ENCODE measurements at regions not wholly inside any gene's neighbourhood (a gene's known extent, or its start where the extent isn't known, plus 50 kb on each side); places are given as distances from the start of the nearest gene placed in this dataset.

- TF ChIP-seq CTCF (IDR thresholded peaks at IDR 0.05; ENCODE audit: low read depth, low read length, missing input control) (no peak), RXRA (IDR thresholded peaks at IDR 0.05) (no peak)
These were observed 133.5 kb upstream of the MAP3K7 start (continued) for GRCh38 chr6:90720404-90720803.

GRCh38 chr6:90719321-90720195 lies 132.7 kb upstream of the MAP3K7 start:
- Histone ChIP-seq H3K4me3 (ENCODE audit: low read depth in 1 of 3, low read length in 3 of 3) (no peak overlapping the region), H3K4me1 (ENCODE audit: control insufficient read depth in 4 of 4, insufficient read depth in 4 of 4, low read length in 3 of 4) (no peaks in the 10 kb centered on the region), H3K27me3 (ENCODE audit: control insufficient read depth in 4 of 4, insufficient read depth in 4 of 4, low read length in 3 of 4) (peaks cover 0 to 6% (median 0%) of the 10 kb centered on the region in 4 donors), H3K9ac (ENCODE audit: low read depth in 1 of 2, low read length in 2 of 2) (no peak overlapping the region), H3K27ac (ENCODE audit: low read depth in 1 of 2, low read length in 2 of 2) (no peak overlapping the region), H3K36me3 (ENCODE audit: control insufficient read depth in 4 of 4, insufficient read depth in 3 of 4, low read depth in 1 of 4, low read length in 3 of 4) (no peaks in the 10 kb centered on the region), H3K9me3 (ENCODE audit: control insufficient read depth in 4 of 4, low read length in 3 of 4) (no peaks in the 10 kb centered on the region)
- 78% methylated on average over 3 of the region's 3 CpGs for WGBS
- TF ChIP-seq GABPA (IDR thresholded peaks at IDR 0.05 in 1 of 2, conservative IDR thresholded peaks at IDR 0.05 in 1 of 2) (no peak), HNF4G (IDR thresholded peaks at IDR 0.05) (no peak), HNF4A (conservative IDR thresholded peaks at IDR 0.05) (no peak), RAD21 (IDR thresholded peaks at IDR 0.05) (no peak), TAF1 (conservative IDR thresholded peaks at IDR 0.05) (no peak), YY1 (IDR thresholded peaks at IDR 0.05) (no peak), JUND (IDR thresholded peaks at IDR 0.05) (no peak), CTCF (IDR thresholded peaks at IDR 0.05; ENCODE audit: low read depth, low read length, missing input control) (no peak)
- DNase-seq (ENCODE audit: low spot score), result no peak

DNA sequence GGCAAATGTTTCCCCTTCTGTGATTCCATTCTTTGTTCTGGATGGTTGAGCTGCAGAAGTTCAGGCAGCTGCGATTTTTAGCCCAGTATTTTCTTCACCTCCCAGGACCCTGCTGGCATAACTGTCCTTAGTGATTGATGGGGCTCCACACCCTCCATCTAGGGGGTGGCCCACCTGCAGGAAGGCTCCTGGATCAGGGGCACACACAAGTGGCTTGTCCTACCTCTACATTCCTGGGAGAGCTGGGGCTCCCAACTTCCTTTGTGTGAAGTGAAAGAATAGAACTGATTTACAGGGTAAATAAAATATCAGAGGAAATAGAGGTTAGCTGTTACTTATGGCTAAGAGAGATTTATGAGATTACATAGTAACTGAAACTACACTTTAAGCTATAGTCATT lies 129.5 kb upstream of the MAP3K7 start:
- H3K36me3 ChIP-seq (ENCODE audit: control insufficient read depth in 4 of 4, insufficient read depth in 3 of 4, low read depth in 1 of 4, low read length in 3 of 4), result no peaks in the 10 kb centered on the region
- DNase-seq (ENCODE audit: low spot score), result no peak
- no peak overlapping the region for H3K27ac ChIP-seq (ENCODE audit: low read depth in 1 of 2, low read length in 2 of 2)
- H3K4me3 ChIP-seq (ENCODE audit: low read depth in 1 of 3, low read length in 3 of 3), result no peak overlapping the region
- TF ChIP-seq FOXA2 (IDR thresholded peaks at IDR 0.05) (no peak), REST (IDR thresholded peaks at IDR 0.05) (no peak), EGR1 (IDR thresholded peaks at IDR 0.05; ENCODE audit: low read depth in 2 of 2) (no peak), HNF4A (conservative IDR thresholded peaks at IDR 0.05) (no peak), HNF4G (IDR thresholded peaks at IDR 0.05) (no peak), ZBTB33 (IDR thresholded peaks at IDR 0.05) (no peak), RXRA (IDR thresholded peaks at IDR 0.05) (no peak), CTCF (IDR thresholded peaks at IDR 0.05; ENCODE audit: low read depth, low read length, missing input control) (no peak), RAD21 (IDR thresholded peaks at IDR 0.05) (no peak), YY1 (IDR thresholded peaks at IDR 0.05) (no peak), JUND (IDR thresholded peaks at IDR 0.05) (no peak), TAF1 (conservative IDR thresholded peaks at IDR 0.05) (no peak)
- TF ChIP-seq, protein P1, sequence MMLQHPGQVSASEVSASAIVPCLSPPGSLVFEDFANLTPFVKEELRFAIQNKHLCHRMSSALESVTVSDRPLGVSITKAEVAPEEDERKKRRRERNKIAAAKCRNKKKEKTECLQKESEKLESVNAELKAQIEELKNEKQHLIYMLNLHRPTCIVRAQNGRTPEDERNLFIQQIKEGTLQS (IDR thresholded peaks at IDR 0.05), result no peak
- H3K4me1 ChIP-seq (ENCODE audit: control insufficient read depth in 4 of 4, insufficient read depth in 4 of 4, low read length in 3 of 4), result no peaks in the 10 kb centered on the region
- H3K9me3 ChIP-seq (ENCODE audit: control insufficient read depth in 4 of 4, low read length in 3 of 4), result no peaks in the 10 kb centered on the region
- H3K27me3 ChIP-seq (ENCODE audit: control insufficient read depth in 4 of 4, insufficient read depth in 4 of 4, low read length in 3 of 4), result peaks cover 0 to 4% (median 1%) of the 10 kb centered on the region in 4 donors
- no peak overlapping the region for H3K9ac ChIP-seq (ENCODE audit: low read depth in 1 of 2, low read length in 2 of 2)
- WGBS, result 38% methylated on average over 1 of the region's 1 CpG

Data from liver (tissue), 8 donors.